ENCODE measurements at regions not wholly inside any gene's neighbourhood (a gene's known extent, or its start where the extent isn't known, plus 50 kb on each side); places are given as distances from the start of the nearest gene placed in this dataset.

DNA sequence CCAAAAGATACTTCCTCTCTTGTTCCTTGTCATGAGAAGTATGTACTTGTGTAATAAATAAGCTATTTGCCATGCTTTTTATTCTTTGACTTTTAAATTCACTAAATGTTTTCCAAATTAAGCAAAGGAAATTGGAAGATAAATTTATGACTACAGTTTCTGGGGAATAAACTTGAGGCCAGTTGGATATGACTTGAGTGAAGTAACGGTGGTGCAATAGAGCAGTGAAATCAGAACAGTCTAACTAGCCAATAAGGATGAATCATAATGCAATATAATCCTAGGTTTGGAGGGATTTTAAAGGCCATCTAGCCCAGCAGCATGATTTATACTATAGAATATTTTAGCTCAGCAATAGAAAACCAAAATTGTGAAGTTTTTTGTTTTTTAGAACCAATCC is 183.8 kb upstream of the TCF21 start:
- H3K4me1 Mint-ChIP-seq (ENCODE audit: low read depth, unreplicated experiment) = no peaks in the 10 kb centered on the region

DNA sequence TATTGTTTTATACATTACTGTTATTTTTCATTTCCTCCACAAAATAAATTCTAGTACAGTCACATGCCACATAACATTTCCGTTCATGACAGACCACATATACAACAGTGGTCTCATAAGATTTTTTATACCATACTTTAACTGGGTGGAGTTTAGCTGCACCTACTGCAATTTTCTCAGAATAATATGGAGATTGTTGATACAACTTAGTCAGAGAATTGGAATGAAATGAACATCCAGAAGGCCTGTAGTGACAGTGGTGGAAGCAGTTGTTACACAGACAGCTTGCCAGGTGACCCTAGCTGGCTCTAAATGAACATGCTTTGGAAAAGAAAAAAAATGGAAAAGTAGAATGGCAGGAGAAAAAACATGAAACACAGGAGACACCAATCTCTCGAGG is 183.2 kb upstream of the TCF21 start:
- Histone ChIP-seq H3K4me1 (no peaks in the 10 kb centered on the region), H3K4me3 (ENCODE audit: low read depth, low read length) (no peak overlapping the region), H3K9me3 (no peaks in the 10 kb centered on the region), H3K27me3 (replicated peaks; ENCODE audit: control insufficient read depth, insufficient read depth, low read length) (no peaks in the 10 kb centered on the region), H3K36me3 (ENCODE audit: control insufficient read depth, insufficient read depth, low read length) (no peaks in the 10 kb centered on the region)
- no peak for DNase-seq
- Mint-ChIP-seq H3K9me3 (ENCODE audit: unreplicated experiment) (no peaks in the 10 kb centered on the region), H3K4me1 (ENCODE audit: low read depth, unreplicated experiment) (no peaks in the 10 kb centered on the region), H3K27ac (ENCODE audit: unreplicated experiment) (no peak overlapping the region), H3K4me3 (ENCODE audit: unreplicated experiment) (no peak overlapping the region), H3K36me3 (ENCODE audit: insufficient read depth, unreplicated experiment) (no peaks in the 10 kb centered on the region), H3K27me3 (ENCODE audit: insufficient read depth, unreplicated experiment) (no peaks in the 10 kb centered on the region)
- BruUV-seq (replicated peaks) = no TSS peak
- TF ChIP-seq, protein P1, sequence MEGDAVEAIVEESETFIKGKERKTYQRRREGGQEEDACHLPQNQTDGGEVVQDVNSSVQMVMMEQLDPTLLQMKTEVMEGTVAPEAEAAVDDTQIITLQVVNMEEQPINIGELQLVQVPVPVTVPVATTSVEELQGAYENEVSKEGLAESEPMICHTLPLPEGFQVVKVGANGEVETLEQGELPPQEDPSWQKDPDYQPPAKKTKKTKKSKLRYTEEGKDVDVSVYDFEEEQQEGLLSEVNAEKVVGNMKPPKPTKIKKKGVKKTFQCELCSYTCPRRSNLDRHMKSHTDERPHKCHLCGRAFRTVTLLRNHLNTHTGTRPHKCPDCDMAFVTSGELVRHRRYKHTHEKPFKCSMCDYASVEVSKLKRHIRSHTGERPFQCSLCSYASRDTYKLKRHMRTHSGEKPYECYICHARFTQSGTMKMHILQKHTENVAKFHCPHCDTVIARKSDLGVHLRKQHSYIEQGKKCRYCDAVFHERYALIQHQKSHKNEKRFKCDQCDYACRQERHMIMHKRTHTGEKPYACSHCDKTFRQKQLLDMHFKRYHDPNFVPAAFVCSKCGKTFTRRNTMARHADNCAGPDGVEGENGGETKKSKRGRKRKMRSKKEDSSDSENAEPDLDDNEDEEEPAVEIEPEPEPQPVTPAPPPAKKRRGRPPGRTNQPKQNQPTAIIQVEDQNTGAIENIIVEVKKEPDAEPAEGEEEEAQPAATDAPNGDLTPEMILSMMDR (IDR thresholded peaks at IDR 0.05; ENCODE audit: insufficient read depth in 1 of 2, low read depth in 1 of 2, low read length in 1 of 2, severe bottlenecking in 1 of 2, unreplicated experiment in 1 of 2) = no peak
- CTCF ChIA-PET = no interaction called here
- POLR2A ChIA-PET = no interaction called here
- intact Hi-C loops (cut with micrococcal nuclease; ENCODE audit: unreplicated experiment) = no loop called here

More for the DNA sequence above, 183.8 kb upstream of the TCF21 start:
- Histone ChIP-seq H3K9me3 (no peaks in the 10 kb centered on the region), H3K4me3 (ENCODE audit: low read depth, low read length) (no peak overlapping the region), H3K36me3 (ENCODE audit: control insufficient read depth, insufficient read depth, low read length) (no peaks in the 10 kb centered on the region), H3K4me1 (no peaks in the 10 kb centered on the region), H3K27me3 (replicated peaks; ENCODE audit: control insufficient read depth, insufficient read depth, low read length) (no peaks in the 10 kb centered on the region)
- Mint-ChIP-seq H3K36me3 (ENCODE audit: insufficient read depth, unreplicated experiment) (no peaks in the 10 kb centered on the region), H3K4me3 (ENCODE audit: unreplicated experiment) (no peak overlapping the region), H3K27me3 (ENCODE audit: insufficient read depth, unreplicated experiment) (no peaks in the 10 kb centered on the region), H3K27ac (ENCODE audit: unreplicated experiment) (no peak overlapping the region), H3K9me3 (ENCODE audit: unreplicated experiment) (no peaks in the 10 kb centered on the region)
- CTCF ChIA-PET = no interaction called here
- no peak for DNase-seq
- TF ChIP-seq, protein P1 (IDR thresholded peaks at IDR 0.05; ENCODE audit: insufficient read depth in 1 of 2, low read depth in 1 of 2, low read length in 1 of 2, severe bottlenecking in 1 of 2, unreplicated experiment in 1 of 2) = no peak
- POLR2A ChIA-PET = no interaction called here
- intact Hi-C loops (cut with micrococcal nuclease; ENCODE audit: unreplicated experiment) = no loop called here
- no TSS peak for BruUV-seq (replicated peaks)

DNA sequence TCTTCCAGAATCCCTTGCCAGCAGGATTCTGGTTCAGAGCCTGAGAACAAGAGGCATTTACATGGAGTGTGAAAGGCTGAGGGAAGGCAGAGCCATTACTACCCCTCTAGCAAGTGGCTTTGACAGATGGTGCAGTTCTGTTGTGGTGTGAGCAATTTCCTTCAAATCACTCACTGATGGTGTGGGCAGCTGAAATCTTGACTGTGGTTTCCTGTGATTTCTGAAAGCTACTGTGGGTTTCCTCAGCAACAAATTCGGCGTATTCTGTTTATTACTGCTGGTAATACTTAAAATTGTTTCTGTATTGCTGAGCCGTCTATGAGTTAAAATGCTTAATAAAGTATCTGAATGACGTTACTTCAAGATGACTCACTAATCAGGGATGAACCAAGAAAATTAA is 181.5 kb upstream of the TCF21 start:
- Mint-ChIP-seq H3K4me1 (ENCODE audit: low read depth, unreplicated experiment) (no peaks in the 10 kb centered on the region), H3K27me3 (ENCODE audit: insufficient read depth, unreplicated experiment) (no peaks in the 10 kb centered on the region), H3K27ac (ENCODE audit: unreplicated experiment) (no peak overlapping the region), H3K9me3 (ENCODE audit: unreplicated experiment) (no peaks in the 10 kb centered on the region), H3K4me3 (ENCODE audit: unreplicated experiment) (no peak overlapping the region), H3K36me3 (ENCODE audit: insufficient read depth, unreplicated experiment) (no peaks in the 10 kb centered on the region)
- ChIA-PET POLR2A (no interaction called here), CTCF (no interaction called here)
- Histone ChIP-seq H3K36me3 (ENCODE audit: control insufficient read depth, insufficient read depth, low read length) (no peaks in the 10 kb centered on the region), H3K27me3 (replicated peaks; ENCODE audit: control insufficient read depth, insufficient read depth, low read length) (no peaks in the 10 kb centered on the region), H3K4me3 (ENCODE audit: low read depth, low read length) (no peak overlapping the region), H3K9me3 (no peaks in the 10 kb centered on the region), H3K4me1 (no peaks in the 10 kb centered on the region)
- no TSS peak for BruUV-seq (replicated peaks)
- intact Hi-C loops (cut with micrococcal nuclease; ENCODE audit: unreplicated experiment) = no loop called here
- TF ChIP-seq, protein P1 (IDR thresholded peaks at IDR 0.05; ENCODE audit: insufficient read depth in 1 of 2, low read depth in 1 of 2, low read length in 1 of 2, severe bottlenecking in 1 of 2, unreplicated experiment in 1 of 2) = no peak
- DNase-seq = no peak

Measured in Caco-2 (cell line).